ENCODE measurements at regions not wholly inside any gene's neighbourhood (a gene's known extent, or its start where the extent isn't known, plus 50 kb on each side); places are given as distances from the start of the nearest gene placed in this dataset.

GRCh38 chr2:14907014-14907612, 274.6 kb downstream of the LRATD1 start:
- no peak for TF ChIP-seq CTCF (IDR thresholded peaks at IDR 0.05 in 8 of 11, conservative IDR thresholded peaks at IDR 0.05 in 3 of 11)
- no peak for TF ChIP-seq POLR2AphosphoS5 (IDR thresholded peaks at IDR 0.05)
- TF ChIP-seq POLR2A (IDR thresholded peaks at IDR 0.05), result no peak
